Right atrium auricular region (tissue), 2 donors: ENCODE measurements at regions not wholly inside any gene's neighbourhood (a gene's known extent, or its start where the extent isn't known, plus 50 kb on each side); places are given as distances from the start of the nearest gene placed in this dataset.
"Not testable (repeated sequence)": the region's sequence is repeated elsewhere in the genome, so short reads cannot be mapped to it uniquely, and the experiment has no call there.

Experiments used
- DNase-seq: peaks from one replicate; pipeline ENCODE4 v3.0.0-alpha.2; 2019; ENCODE audit warnings: low spot score
- H3K27ac ChIP-seq, 2 donors: fragments of 200-600 bp; sonication (generic); 1 replicate in 1 of 2; 2 replicates in 1 of 2; pipeline ENCODE4 v1.5.1; 2016 to 2019
- H3K27me3 ChIP-seq, 2 donors: fragments of 200-600 bp; sonication (generic); one replicate each; pipeline versions ENCODE4 v1.5.1 to v1.6.0; 2017 to 2019
- H3K36me3 ChIP-seq: fragments of 200-600 bp; sonication (generic); one replicate; pipeline ENCODE4 v1.5.1; 2016
- H3K4me1 ChIP-seq, 2 donors: fragments of 200-600 bp; sonication (generic); one replicate each; pipeline versions ENCODE4 v1.5.1 to v1.6.0; 2017 to 2019
- H3K4me3 ChIP-seq, 2 donors: fragments of 200-600 bp; sonication (generic); 1 replicate in 1 of 2; 2 replicates in 1 of 2; pipeline ENCODE4 v1.5.1; 2017 to 2019; ENCODE audit warnings: mild to moderate bottlenecking in 1 of 2, moderate library complexity in 1 of 2
- H3K9me3 ChIP-seq, 2 donors: fragments of 200-600 bp; sonication (generic); one replicate each; pipeline ENCODE4 v1.5.1; 2019
- TF ChIP-seq, protein P1 (sequence below), 2 donors: fragments of 200-600 bp; sonication (generic); IDR thresholded peaks; one replicate each; pipeline ENCODE4 v1.5.1; 2019; ENCODE audit warnings: antibody characterized with exemption in 2 of 2

DNA sequence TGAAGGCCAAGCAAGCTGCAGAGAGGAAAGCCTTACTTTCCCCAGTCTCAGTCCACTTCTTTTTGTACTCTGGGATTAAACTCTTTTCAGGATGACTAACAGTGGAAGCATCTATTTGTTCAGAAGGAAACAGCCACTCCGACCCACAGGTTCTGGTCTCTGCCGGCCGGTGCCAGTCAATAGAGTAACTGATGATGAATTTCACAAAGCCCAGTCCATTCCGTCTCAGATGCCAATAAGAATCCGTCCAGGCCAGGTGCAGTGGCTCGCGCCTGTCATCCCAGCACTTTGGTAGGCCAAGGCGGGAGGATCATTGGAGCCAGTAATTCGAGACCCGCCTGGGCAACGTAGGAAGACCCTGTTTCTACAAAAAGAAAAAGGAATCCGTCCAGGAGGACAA, 58.5 kb upstream of the HELT start:
- no peaks in the 10 kb centered on the region for H3K4me1 ChIP-seq
- no peak overlapping the region for H3K27ac ChIP-seq
- no peaks in the 10 kb centered on the region for H3K36me3 ChIP-seq
- H3K27me3 ChIP-seq: no peaks in the 10 kb centered on the region
- TF ChIP-seq, protein P1, sequence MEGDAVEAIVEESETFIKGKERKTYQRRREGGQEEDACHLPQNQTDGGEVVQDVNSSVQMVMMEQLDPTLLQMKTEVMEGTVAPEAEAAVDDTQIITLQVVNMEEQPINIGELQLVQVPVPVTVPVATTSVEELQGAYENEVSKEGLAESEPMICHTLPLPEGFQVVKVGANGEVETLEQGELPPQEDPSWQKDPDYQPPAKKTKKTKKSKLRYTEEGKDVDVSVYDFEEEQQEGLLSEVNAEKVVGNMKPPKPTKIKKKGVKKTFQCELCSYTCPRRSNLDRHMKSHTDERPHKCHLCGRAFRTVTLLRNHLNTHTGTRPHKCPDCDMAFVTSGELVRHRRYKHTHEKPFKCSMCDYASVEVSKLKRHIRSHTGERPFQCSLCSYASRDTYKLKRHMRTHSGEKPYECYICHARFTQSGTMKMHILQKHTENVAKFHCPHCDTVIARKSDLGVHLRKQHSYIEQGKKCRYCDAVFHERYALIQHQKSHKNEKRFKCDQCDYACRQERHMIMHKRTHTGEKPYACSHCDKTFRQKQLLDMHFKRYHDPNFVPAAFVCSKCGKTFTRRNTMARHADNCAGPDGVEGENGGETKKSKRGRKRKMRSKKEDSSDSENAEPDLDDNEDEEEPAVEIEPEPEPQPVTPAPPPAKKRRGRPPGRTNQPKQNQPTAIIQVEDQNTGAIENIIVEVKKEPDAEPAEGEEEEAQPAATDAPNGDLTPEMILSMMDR (IDR thresholded peaks at IDR 0.05): no peak
- no peak overlapping the region for H3K4me3 ChIP-seq
- peak; percentile 48 for DNase-seq
- no peaks in the 10 kb centered on the region for H3K9me3 ChIP-seq

DNA sequence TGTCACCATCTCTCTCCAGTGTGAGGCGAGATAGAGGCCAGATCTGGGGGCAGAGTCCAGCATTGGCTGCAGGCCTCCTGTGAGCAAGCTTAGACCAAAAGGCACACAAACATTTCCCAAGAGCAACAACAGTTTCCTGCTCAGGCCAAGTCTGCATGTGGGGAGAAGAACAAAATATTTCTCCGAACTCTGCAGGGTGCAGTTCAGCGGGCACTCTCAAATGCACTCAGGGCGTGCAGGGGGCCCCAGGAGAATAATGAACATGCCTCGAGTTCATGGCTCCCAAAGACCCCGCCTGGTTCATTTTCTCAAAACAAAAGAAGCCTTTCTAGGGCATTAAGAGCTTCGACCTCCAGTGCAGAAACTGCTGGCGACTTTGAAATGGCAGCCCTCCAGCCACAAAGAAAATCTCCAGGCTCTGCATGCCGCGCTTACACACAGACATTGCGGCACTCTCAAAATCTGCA, 57.8 kb upstream of the HELT start:
- H3K27me3 ChIP-seq: no peaks in the 10 kb centered on the region
- no peaks in the 10 kb centered on the region for H3K4me1 ChIP-seq
- no peak overlapping the region for H3K27ac ChIP-seq
- TF ChIP-seq, protein P1 (IDR thresholded peaks at IDR 0.05): no peak
- no peaks in the 10 kb centered on the region for H3K36me3 ChIP-seq
- no peaks in the 10 kb centered on the region for H3K9me3 ChIP-seq
- H3K4me3 ChIP-seq: no peak overlapping the region
- DNase-seq: peak; percentile 28

DNA sequence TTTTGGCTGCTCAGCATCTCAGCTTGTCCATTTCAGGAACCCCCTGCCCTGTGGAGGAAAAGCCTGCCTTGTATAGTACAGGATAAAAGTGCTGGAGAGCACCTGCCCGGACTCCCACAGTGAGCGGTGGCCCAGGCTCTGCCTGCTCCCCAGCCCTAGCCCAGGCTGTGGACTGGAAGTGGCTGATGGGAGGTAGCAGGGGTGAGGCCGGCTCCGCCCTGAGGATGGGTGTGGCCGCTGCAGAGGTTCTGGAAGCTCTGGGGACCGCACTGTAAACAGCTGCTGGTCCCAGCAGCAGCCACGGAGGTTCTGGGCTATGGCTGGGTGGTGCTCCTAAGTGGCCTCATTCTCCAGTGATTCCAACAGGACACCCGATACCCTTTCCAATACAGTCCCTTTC, 56.6 kb upstream of the HELT start:
- H3K4me3 ChIP-seq: no peak overlapping the region
- TF ChIP-seq, protein P1 (IDR thresholded peaks at IDR 0.05): no peak
- H3K27me3 ChIP-seq: no peaks in the 10 kb centered on the region
- no peak for DNase-seq
- no peaks in the 10 kb centered on the region for H3K36me3 ChIP-seq
- no peaks in the 10 kb centered on the region for H3K4me1 ChIP-seq
- no peaks in the 10 kb centered on the region for H3K9me3 ChIP-seq
- no peak overlapping the region for H3K27ac ChIP-seq

DNA sequence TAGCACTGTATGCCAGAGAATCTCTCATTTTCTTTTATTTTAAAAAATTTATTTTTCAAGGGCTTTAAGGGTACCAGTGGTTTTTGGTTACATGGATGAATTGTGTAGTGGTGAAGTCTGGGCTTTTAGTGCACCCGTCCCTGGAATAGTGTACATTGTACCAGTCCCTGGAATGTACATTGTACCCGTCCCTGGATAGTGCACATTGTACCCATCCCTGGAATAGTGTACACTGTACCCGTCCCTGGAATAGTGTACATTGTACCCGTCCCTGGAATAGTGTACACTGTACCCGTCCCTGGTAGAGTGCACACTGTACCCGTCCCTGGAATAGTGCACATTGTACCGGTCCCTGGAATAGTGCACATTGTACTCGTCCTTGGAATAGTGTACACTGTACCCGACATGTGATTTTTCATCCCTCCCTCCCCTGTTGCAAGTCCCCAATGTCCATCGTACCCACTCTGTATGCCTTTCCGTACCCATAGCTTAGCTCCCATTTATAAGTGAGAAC, 56.1 kb upstream of the HELT start:
- no peak for DNase-seq
- H3K9me3 ChIP-seq: no peaks in the 10 kb centered on the region
- H3K36me3 ChIP-seq: no peaks in the 10 kb centered on the region
- TF ChIP-seq, protein P1 (IDR thresholded peaks at IDR 0.05): no peak
- no peaks in the 10 kb centered on the region for H3K27me3 ChIP-seq
- H3K27ac ChIP-seq: no peak overlapping the region
- no peaks in the 10 kb centered on the region for H3K4me1 ChIP-seq
- H3K4me3 ChIP-seq: no peak overlapping the region

DNA sequence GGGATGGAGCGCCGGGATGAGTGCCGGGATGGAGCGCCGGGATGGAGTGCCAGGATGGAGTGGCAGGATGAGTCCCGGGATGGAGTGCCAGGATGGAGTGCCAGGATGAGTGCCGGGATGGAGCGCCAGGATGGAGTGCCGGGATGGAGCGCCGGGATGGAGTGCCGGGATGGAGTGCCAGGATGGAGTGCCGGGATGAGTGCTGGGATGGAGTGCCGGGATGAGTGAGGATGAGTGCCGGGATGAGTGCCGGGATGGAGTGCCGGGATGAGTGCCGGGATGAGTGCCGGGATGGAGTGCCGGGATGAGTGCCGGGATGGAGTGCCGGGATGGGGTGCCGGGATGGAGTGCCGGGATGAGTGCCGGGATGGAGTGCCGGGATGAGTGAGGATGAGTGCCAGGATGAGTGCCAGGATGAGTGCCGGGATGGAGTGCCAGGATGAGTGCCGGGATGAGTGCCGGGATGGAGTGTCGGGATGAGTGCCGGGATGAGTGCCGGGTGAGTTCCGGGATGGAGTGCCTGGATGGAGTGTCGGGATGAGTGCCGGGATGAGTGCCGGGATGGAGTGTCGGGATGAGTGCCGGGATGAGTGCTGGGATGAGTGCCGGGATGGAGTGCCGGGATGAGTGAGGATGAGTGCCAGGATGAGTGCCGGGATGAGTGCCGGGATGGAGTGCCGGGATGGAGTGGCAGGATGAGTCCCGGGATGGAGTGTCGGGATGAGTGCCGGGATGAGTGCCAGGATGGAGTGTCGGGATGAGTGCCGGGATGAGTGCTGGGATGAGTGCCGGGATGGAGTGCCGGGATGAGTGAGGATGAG, 52.9 kb upstream of the HELT start:
- not testable (repeated sequence) for DNase-seq

DNA sequence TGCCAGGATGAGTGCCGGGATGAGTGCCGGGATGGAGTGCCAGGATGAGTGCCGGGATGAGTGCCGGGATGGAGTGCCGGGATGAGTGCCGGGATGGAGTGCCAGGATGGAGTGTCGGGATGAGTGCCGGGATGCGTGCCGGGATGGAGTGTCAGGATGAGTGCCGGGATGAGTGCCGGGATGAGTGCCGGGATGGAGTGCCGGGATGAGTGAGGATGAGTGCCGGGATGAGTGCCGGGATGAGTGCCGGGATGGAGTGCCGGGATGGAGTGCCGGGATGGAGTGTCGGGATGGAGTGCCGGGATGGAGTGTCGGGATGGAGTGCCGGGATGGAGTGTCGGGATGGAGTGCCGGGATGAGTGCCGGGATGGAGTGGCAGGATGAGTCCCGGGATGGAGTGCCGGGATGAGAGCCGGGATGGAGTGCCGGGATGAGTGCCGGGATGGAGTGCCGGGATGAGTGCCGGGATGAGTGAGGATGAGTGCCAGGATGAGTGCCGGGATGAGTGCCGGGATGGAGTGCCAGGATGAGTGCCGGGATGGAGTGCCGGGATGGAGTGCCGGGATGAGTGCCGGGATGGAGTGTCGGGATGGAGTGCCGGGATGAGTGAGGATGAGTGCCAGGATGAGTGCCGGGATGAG, 52.1 kb upstream of the HELT start:
- peak; percentile 13 for DNase-seq
- H3K27me3 ChIP-seq, H3K4me3 ChIP-seq, H3K4me1 ChIP-seq, H3K27ac ChIP-seq, H3K9me3 ChIP-seq, H3K36me3 ChIP-seq: not testable (repeated sequence)

More for the DNA sequence above, 52.9 kb upstream of the HELT start:
- not testable (repeated sequence) for H3K9me3 ChIP-seq, H3K4me1 ChIP-seq, H3K36me3 ChIP-seq, H3K4me3 ChIP-seq, H3K27ac ChIP-seq, H3K27me3 ChIP-seq

DNA sequence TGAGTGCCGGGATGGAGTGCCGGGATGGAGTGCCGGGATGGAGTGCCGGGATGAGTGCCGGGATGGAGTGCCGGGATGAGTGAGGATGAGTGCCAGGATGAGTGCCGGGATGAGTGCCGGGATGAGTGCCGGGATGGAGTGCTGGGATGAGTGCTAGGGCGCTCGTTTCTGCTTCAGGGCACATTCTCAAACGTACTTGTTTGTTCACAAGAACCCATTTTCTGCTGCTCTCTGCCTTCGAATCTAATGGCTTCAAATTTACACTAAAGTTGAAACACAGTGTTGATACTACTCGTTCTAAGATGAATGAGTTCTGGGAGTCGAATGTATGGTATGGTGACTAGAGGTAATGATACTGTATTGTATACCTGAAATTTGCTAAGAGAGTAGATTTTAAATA, 50.6 kb upstream of the HELT start:
- not testable (repeated sequence) for H3K27ac ChIP-seq, DNase-seq, H3K4me1 ChIP-seq, H3K27me3 ChIP-seq, H3K9me3 ChIP-seq, H3K4me3 ChIP-seq, H3K36me3 ChIP-seq
